Activated T-cell treated with anti-CD3 and anti-CD28 coated beads for 24 hours (primary cell): ENCODE measurements at regions not wholly inside any gene's neighbourhood (a gene's known extent, or its start where the extent isn't known, plus 50 kb on each side); places are given as distances from the start of the nearest gene placed in this dataset.
"Not testable (repeated sequence)": the region's sequence is repeated elsewhere in the genome, so short reads cannot be mapped to it uniquely, and the experiment has no call there.

Source experiments
- DNase-seq: peaks from one replicate; pipeline ENCODE4 v3.0.0-alpha.2; 2020; ENCODE audit warnings: low read depth

GRCh38 chr5:106985174-106985573 lies 685.6 kb downstream of the EFNA5 start:
- DNase-seq: no peak

- DNase-seq: not testable (repeated sequence)
Measured at GRCh38 chr5:106979178-106979577, 691.6 kb downstream of the EFNA5 start.

DNA sequence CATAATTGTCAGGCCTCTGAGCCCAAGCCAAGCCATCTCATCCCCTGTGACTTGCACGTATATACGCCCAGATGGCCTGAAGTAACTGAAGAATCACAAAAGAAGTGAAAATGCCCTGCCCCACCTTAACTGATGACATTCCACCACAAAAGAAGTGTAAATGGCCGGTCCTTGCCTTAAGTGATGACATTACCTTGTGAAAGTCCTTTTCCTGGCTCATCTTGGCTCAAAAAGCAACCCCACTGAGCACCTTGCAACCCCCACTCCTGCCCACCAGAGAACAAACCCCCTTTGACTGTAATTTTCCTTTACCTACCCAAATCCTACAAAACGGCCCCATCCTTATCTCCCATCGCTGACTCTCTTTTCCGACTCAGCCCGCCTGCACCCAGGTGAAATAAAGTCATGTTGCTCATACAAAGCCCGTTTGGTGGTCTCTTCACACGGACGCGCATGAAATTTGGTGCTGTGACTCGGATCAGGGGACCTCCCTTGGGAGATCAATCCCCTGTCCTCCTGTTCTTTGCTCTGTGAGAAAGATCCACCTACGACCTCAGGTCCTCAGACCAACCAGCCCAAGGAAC lies 692.1 kb downstream of the EFNA5 start:
- DNase-seq: not testable (repeated sequence)

GRCh38 chr5:106976363-106976762 lies 694.4 kb downstream of the EFNA5 start:
- DNase-seq: no peak

GRCh38 chr5:106974272-106974671 lies 696.5 kb downstream of the EFNA5 start:
- DNase-seq: no peak

GRCh38 chr5:106966686-106967315 lies 703.9 kb downstream of the EFNA5 start:
- DNase-seq: no peak

- DNase-seq: no peak
Measured at GRCh38 chr5:106964132-106964531, 706.6 kb downstream of the EFNA5 start.

DNA sequence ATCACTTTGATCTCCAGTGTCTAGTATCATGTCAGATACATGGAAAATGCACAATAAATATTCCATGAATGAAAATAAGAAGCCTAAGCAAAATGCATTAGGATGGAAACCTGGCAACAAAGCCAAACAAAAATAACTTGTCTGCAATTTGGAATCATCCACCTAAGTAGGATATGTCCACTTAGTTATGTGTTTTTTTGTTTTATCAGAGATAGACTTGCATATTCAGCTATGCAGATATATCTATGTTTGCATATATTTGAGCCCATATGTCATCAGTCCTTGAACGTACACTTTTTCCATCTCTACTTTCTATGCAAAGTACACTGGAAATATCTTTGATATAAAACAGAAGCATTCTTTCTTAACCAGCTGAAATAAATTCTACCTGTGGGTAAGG lies 707.1 kb downstream of the EFNA5 start:
- no peak for DNase-seq

GRCh38 chr5:106962464-106963230 lies 708.1 kb downstream of the EFNA5 start:
- no peak for DNase-seq

- DNase-seq: no peak
Measured at GRCh38 chr5:106959387-106959786, 711.4 kb downstream of the EFNA5 start.

DNA sequence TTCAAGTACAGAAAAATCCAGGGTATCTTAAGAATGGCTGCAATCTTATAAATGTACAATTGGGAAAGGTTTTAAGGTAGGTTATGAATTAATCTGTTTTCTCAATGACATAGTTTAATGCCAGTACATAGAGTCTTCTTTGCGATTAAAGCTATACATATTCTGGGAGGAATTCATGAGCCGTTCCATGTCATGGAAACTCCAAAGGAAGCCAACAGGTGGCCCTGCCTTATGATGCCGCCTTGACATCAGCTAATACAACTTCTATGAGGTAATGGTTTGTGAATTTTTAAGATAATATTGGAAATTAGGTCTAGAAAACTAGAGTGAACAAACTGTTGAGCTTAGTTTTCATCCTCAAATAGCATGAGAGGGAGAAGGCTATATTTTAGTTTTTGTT lies 713.4 kb downstream of the EFNA5 start:
- no peak for DNase-seq

- DNase-seq: no peak
Measured at GRCh38 chr5:106956886-106957285, 713.9 kb downstream of the EFNA5 start.

GRCh38 chr5:106956187-106956586 lies 714.5 kb downstream of the EFNA5 start:
- DNase-seq: no peak

DNA sequence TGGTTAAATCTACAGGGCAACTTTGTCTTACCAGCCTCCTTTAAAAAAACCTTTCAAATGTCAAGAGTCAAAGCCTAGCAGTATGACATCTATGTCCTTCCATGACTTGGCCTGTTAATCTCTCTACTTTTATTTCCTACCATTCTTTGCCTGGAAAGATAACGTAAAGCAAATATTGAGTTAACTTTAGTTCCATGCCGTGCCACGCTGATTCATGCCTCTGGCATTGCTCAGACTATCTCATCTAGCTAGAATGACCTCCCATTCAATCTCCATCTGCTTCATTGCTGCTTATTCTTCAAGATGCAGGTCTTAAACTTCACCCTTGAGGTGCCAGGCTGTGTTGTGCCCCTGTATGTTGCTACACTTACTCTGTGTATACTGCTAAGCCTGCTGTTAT lies 729.8 kb downstream of the EFNA5 start:
- no peak for DNase-seq

DNA sequence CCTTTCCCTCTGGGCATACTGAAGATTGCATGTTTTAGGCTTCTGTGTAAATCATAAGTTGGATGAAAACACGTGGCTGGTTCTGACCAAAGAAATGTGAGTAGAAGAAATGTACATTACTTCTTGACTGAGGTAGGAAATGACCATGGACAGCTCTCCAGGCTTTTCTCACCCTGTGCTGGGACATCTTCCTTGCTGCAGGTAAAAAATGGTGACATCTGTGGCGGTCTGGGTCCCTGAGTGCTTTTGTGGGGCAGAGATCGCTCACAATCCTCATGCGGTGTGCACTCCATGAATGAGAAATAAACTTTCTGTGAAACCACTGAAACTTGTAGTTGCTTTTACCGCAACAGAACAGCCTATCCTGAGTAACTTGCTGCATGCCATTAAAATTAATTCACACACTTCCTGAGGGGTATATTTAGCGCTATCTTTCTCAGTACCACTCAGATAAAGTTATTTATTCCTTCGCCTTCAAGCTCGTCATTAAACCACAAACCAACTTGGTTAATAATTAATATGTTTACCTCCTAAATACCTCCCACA lies 730.4 kb downstream of the EFNA5 start:
- no peak for DNase-seq

DNA sequence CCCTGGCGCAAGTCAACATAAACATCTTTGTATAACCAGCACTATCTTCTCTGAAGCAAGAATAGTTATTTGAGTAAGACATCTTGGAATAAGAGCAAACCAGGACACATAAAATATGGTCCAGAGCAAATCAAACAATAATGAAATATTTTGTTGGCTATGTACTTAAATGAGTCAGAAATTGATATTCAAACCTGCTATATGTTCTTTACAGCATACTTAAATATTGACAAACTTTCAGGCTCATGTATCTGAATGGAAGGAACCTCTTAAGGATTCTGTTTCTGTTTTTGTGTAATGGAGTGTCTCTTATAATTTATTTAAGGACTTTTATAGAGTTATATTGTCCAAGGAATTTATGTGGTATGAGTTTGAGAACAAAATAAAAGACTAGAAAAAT lies 747.3 kb downstream of the EFNA5 start:
- DNase-seq: no peak

DNA sequence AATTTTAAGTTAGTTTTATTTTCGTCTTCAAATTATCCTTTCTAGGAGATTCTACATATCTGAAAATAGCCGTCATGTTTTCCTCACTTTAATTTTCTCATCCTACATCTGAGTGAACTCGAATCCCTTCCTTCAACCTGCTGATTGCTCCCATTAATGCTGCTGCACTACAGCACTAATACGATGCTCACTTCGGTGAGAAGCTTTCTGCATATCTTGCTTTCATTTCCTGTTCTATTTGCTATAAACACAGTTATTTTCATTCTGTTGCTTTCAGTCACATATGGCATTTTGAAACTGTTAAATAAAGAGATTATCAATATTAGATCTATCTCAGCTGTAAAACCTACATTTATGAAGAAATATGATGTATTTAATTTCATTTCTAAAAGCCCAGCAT lies 749.2 kb downstream of the EFNA5 start:
- no peak for DNase-seq

DNA sequence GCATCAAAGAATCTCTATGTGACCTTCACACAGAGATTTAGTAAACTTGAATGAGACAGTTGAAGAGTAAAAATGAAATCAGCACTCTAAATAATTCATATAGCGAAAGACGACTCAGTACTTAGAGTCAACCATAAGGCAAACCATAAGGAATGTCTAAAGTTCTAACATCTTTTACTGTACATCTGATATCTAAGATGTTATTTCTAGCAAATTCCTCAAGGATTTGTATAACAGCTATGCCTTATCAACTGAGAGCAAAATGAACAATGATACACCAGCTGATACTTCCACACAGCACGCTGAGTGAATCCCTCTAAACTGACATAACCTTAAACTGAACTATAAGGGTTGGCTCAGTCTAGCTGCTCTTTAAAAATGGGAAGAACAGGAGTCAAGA lies 760.3 kb downstream of the EFNA5 start:
- DNase-seq: no peak

GRCh38 chr5:106909716-106910115 lies 761.0 kb downstream of the EFNA5 start:
- DNase-seq: no peak

- DNase-seq: no peak
Measured at GRCh38 chr5:106907979-106908378, 762.8 kb downstream of the EFNA5 start.

- no peak for DNase-seq
Measured at GRCh38 chr5:106906199-106906598, 764.5 kb downstream of the EFNA5 start.

GRCh38 chr5:106894964-106895363 lies 775.8 kb downstream of the EFNA5 start:
- no peak for DNase-seq

DNA sequence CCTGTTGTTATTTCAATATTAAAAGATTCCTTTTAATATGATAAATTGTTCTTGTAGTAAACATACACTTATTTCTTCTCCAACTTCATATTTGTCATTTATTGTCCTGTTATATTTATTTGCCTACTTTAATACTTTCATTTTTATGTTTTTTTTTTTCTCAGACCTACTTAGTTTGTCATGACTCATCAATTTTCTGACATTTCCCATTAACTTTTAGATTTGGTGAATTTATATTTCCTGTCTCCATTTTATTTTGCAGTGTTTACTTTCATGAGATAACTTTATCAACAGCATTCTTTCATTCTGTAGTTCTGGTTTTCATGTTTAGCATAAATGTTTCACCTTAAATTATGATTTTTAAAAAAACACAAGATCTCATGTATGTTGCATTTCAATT lies 788.7 kb downstream of the EFNA5 start:
- no peak for DNase-seq
